Loucy (cell line): ENCODE measurements at regions not wholly inside any gene's neighbourhood (a gene's known extent, or its start where the extent isn't known, plus 50 kb on each side); places are given as distances from the start of the nearest gene placed in this dataset.
A peak's percentile ranks its signal among the peaks of the same experiment; 100 is the strongest.
"Not testable (repeated sequence)": the region's sequence is repeated elsewhere in the genome, so short reads cannot be mapped to it uniquely, and the experiment has no call there.

ENCODE experiments used
- H2AFZ ChIP-seq: fragments of 200-600 bp; sonication (generic); 2 replicates; pipeline ENCODE4 v1.6.0; 2016; ENCODE audit warnings: antibody characterized with exemption, mild to moderate bottlenecking, low read length, moderate library complexity
- H3F3A ChIP-seq: fragments of 200-600 bp; 2 replicates; pipeline ENCODE4 v1.6.0; 2016; ENCODE audit warnings: antibody characterized with exemption, low read depth, mild to moderate bottlenecking
- H3K27me3 ChIP-seq: fragments of 200-600 bp; sonication (generic); 2 replicates; pipeline ENCODE4 v1.6.1; 2014; ENCODE audit warnings: low read length, mild to moderate bottlenecking; ENCODE audit not compliant: insufficient read depth, poor library complexity, severe bottlenecking
- H3K36me3 ChIP-seq: fragments of 200-600 bp; sonication (generic); 2 replicates; pipeline ENCODE4 v1.6.1; 2016; ENCODE audit warnings: low read length; ENCODE audit not compliant: insufficient read depth
- H3K4me1 ChIP-seq: fragments of 200-600 bp; sonication (generic); 2 replicates; pipeline ENCODE4 v1.5.1; 2014; ENCODE audit warnings: low read length, mild to moderate bottlenecking; ENCODE audit not compliant: insufficient read depth, poor library complexity, severe bottlenecking
- H3K4me2 ChIP-seq: fragments of 200-600 bp; sonication (generic); 2 replicates; pipeline ENCODE4 v1.6.0; 2014; ENCODE audit warnings: antibody characterized with exemption, low read length, low read depth, mild to moderate bottlenecking; ENCODE audit not compliant: poor library complexity, severe bottlenecking
- H3K4me3 ChIP-seq: fragments of 200-600 bp; sonication (generic); 2 replicates; pipeline ENCODE4 v1.5.1; 2014; ENCODE audit warnings: low read length, mild to moderate bottlenecking, mixed read lengths; ENCODE audit not compliant: poor library complexity, severe bottlenecking
- H3K79me2 ChIP-seq: fragments of 200-600 bp; sonication (generic); 2 replicates; pipeline ENCODE4 v1.6.1; 2014; ENCODE audit warnings: low read length; ENCODE audit not compliant: insufficient read depth
- H3K9ac ChIP-seq: fragments of 200-600 bp; sonication (generic); 2 replicates; pipeline ENCODE4 v1.6.0; 2014; ENCODE audit warnings: mild to moderate bottlenecking, low read depth, low read length, moderate library complexity; ENCODE audit not compliant: poor library complexity, severe bottlenecking
- H3K9me2 ChIP-seq: fragments of 200-600 bp; sonication (generic); replicated peaks from 2 replicates; pipeline ENCODE4 v1.6.1; 2016; ENCODE audit warnings: low read depth, low read length, mixed read lengths
- H3K9me3 ChIP-seq: fragments of 200-600 bp; sonication (generic); 2 replicates; pipeline ENCODE4 v1.6.1; 2014; ENCODE audit warnings: mild to moderate bottlenecking, antibody characterized with exemption, low read length, low read depth; ENCODE audit not compliant: insufficient read depth
- H4K20me1 ChIP-seq: fragments of 200-600 bp; sonication (generic); 2 replicates; pipeline ENCODE4 v1.6.0; 2014; ENCODE audit warnings: antibody characterized with exemption, low read length, mild to moderate bottlenecking; ENCODE audit not compliant: insufficient read depth, poor library complexity, severe bottlenecking
- EZH2phosphoT487 ChIP-seq: fragments of 200-600 bp; IDR thresholded peaks from 2 replicates; pipeline ENCODE4 v1.6.1; 2018; ENCODE audit warnings: antibody characterized with exemption, mild to moderate bottlenecking, moderate library complexity, borderline replicate concordance
- TF ChIP-seq, protein P1 (sequence below): fragments of 200-600 bp; sonication (generic); conservative IDR thresholded peaks from 2 replicates; pipeline ENCODE4 v1.5.1; 2014; ENCODE audit warnings: mild to moderate bottlenecking, antibody characterized with exemption, low read length

DNA sequence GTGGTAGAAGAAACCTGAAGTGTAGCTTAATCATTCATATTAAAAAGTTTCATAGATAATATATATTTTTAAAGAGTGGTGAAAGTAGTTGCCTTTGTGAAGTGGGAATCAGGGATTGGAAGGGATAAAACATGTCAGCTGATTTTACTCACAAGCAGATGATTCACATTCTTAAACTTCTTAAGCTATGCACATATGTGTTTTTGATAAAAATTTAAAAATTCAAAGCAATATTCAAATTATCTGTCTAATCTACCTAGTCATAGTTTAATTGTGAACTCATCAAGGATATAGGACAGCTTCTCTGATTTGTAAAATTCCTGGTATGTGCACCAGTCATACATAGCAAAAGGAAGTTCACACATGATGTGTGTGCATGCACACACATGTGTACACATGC is 520.6 kb upstream of the PITX2 start:
- Histone ChIP-seq H3K27me3 (no peaks in the 10 kb centered on the region), H3F3A (no peaks in the 10 kb centered on the region), H3K4me1 (no peaks in the 10 kb centered on the region), H3K9ac (no peak overlapping the region), H2AFZ (no peak overlapping the region), H3K9me2 (no peaks in the 10 kb centered on the region), H3K79me2 (no peaks in the 10 kb centered on the region), H3K4me2 (no peak overlapping the region), H4K20me1 (no peaks in the 10 kb centered on the region), H3K4me3 (no peak overlapping the region), H3K36me3 (no peaks in the 10 kb centered on the region), H3K9me3 (no peaks in the 10 kb centered on the region)
- no peak for TF ChIP-seq EZH2phosphoT487
- TF ChIP-seq, protein P1, sequence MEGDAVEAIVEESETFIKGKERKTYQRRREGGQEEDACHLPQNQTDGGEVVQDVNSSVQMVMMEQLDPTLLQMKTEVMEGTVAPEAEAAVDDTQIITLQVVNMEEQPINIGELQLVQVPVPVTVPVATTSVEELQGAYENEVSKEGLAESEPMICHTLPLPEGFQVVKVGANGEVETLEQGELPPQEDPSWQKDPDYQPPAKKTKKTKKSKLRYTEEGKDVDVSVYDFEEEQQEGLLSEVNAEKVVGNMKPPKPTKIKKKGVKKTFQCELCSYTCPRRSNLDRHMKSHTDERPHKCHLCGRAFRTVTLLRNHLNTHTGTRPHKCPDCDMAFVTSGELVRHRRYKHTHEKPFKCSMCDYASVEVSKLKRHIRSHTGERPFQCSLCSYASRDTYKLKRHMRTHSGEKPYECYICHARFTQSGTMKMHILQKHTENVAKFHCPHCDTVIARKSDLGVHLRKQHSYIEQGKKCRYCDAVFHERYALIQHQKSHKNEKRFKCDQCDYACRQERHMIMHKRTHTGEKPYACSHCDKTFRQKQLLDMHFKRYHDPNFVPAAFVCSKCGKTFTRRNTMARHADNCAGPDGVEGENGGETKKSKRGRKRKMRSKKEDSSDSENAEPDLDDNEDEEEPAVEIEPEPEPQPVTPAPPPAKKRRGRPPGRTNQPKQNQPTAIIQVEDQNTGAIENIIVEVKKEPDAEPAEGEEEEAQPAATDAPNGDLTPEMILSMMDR: no peak

GRCh38 chr4:111154934-111155333 is 532.1 kb upstream of the PITX2 start:
- Histone ChIP-seq H3K4me1 (no peaks in the 10 kb centered on the region), H3F3A (no peaks in the 10 kb centered on the region), H3K79me2 (no peaks in the 10 kb centered on the region), H3K4me2 (no peak overlapping the region), H3K4me3 (no peak overlapping the region), H4K20me1 (no peaks in the 10 kb centered on the region), H3K36me3 (no peaks in the 10 kb centered on the region), H3K9me2 (no peaks in the 10 kb centered on the region), H3K9me3 (peaks cover 2% of the 10 kb centered on the region; the same call in 1 of the 2 replicates), H3K9ac (no peak overlapping the region), H3K27me3 (no peaks in the 10 kb centered on the region), H2AFZ (no peak overlapping the region)
- TF ChIP-seq, protein P1: no peak
- no peak for TF ChIP-seq EZH2phosphoT487

- H3K9ac ChIP-seq, H3K9me2 ChIP-seq, H3K4me3 ChIP-seq, H3K4me1 ChIP-seq, H2AFZ ChIP-seq, H4K20me1 ChIP-seq, H3K4me2 ChIP-seq, H3K79me2 ChIP-seq, H3F3A ChIP-seq, H3K9me3 ChIP-seq, H3K27me3 ChIP-seq, H3K36me3 ChIP-seq: not testable (repeated sequence)
- TF ChIP-seq, protein P1: peak; percentile 43
These were observed 541.7 kb upstream of the PITX2 start for GRCh38 chr4:111164556-111164955.
